Liver (tissue), 3 donors: ENCODE measurements at regions not wholly inside any gene's neighbourhood (a gene's known extent, or its start where the extent isn't known, plus 50 kb on each side); places are given as distances from the start of the nearest gene placed in this dataset.

Experiments
- EGR1 ChIP-seq, 2 donors: IDR thresholded peaks; 2 replicates each; pipeline ENCODE4 v1.6.1; 2016 to 2018; ENCODE audit warnings: antibody characterized with exemption in 2 of 2, low read depth in 2 of 2
- FOXA1 ChIP-seq: IDR thresholded peaks from 2 replicates; pipeline ENCODE4 v1.6.1; 2016; ENCODE audit warnings: antibody characterized with exemption
- GABPA ChIP-seq, 2 donors: IDR thresholded peaks in 1 of 2; conservative IDR thresholded peaks in 1 of 2; 2 replicates each; pipeline ENCODE4 v1.6.1; 2016; ENCODE audit warnings: antibody characterized with exemption in 2 of 2, mild to moderate bottlenecking in 1 of 2, moderate library complexity in 1 of 2
- HNF4A ChIP-seq, 2 donors: conservative IDR thresholded peaks; 2 replicates each; pipeline ENCODE4 v1.6.1; 2016; ENCODE audit warnings: antibody characterized with exemption in 2 of 2, mild to moderate bottlenecking in 2 of 2
- HNF4G ChIP-seq: IDR thresholded peaks from 2 replicates; pipeline ENCODE4 v1.6.1; 2016; ENCODE audit warnings: antibody characterized with exemption
- JUND ChIP-seq, 2 donors: IDR thresholded peaks; 2 replicates each; pipeline ENCODE4 v1.6.1; 2016; ENCODE audit warnings: antibody characterized with exemption in 2 of 2
- RAD21 ChIP-seq, 2 donors: IDR thresholded peaks; 2 replicates each; pipeline ENCODE4 v1.6.1; 2016; ENCODE audit warnings: antibody characterized with exemption in 2 of 2, mild to moderate bottlenecking in 2 of 2
- TAF1 ChIP-seq: conservative IDR thresholded peaks from 2 replicates; pipeline ENCODE4 v1.6.1; 2016; ENCODE audit warnings: antibody characterized with exemption, mild to moderate bottlenecking
- YY1 ChIP-seq: IDR thresholded peaks from 2 replicates; pipeline ENCODE4 v1.6.1; 2016; ENCODE audit warnings: antibody characterized with exemption, mild to moderate bottlenecking
- TF ChIP-seq, protein P1 (sequence below): IDR thresholded peaks from 2 replicates; pipeline ENCODE4 v1.6.1; 2016; ENCODE audit warnings: antibody characterized with exemption
- TF ChIP-seq, protein P2 (sequence below): fragments of 150-350 bp; IDR thresholded peaks from 2 replicates; pipeline ENCODE4 v1.5.1; 2017; ENCODE audit warnings: improper control_type of control experiment, low read depth, low read length; ENCODE audit not compliant: missing input control
- TF ChIP-seq, protein P3 (sequence below): IDR thresholded peaks from 2 replicates; pipeline ENCODE4 v1.6.1; 2016; ENCODE audit warnings: antibody characterized with exemption
- TF ChIP-seq, protein P4 (sequence below): IDR thresholded peaks from 2 replicates; pipeline ENCODE4 v1.6.1; 2016; ENCODE audit warnings: antibody characterized with exemption
- TF ChIP-seq, protein P5 (sequence below): IDR thresholded peaks from 2 replicates; pipeline ENCODE4 v1.6.1; 2016; ENCODE audit warnings: antibody characterized with exemption, mild to moderate bottlenecking
- donor health status: healthy.
- donor health status: healthy.

DNA sequence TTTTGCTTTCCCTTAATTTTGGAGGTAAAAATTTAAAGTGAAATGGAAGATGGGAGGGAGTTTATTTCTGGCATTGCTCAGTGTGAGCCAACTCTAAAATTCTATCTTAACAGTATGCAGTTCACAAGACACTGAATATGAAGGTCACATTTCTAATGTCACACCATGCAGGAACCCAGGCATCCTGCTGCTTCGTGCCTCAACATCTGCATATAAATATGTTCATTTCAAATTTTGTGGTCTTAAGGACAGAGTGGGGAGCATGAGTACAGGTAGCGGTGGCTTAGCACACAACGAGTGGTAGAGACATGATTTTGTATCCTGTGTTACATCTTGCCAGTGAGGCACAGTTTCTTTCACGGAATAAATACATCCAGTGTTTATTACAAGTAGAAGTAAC, 102.4 kb downstream of the ARL4C start:
- TF ChIP-seq, protein P1, sequence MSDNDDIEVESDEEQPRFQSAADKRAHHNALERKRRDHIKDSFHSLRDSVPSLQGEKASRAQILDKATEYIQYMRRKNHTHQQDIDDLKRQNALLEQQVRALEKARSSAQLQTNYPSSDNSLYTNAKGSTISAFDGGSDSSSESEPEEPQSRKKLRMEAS: no peak
- TF ChIP-seq, protein P2, sequence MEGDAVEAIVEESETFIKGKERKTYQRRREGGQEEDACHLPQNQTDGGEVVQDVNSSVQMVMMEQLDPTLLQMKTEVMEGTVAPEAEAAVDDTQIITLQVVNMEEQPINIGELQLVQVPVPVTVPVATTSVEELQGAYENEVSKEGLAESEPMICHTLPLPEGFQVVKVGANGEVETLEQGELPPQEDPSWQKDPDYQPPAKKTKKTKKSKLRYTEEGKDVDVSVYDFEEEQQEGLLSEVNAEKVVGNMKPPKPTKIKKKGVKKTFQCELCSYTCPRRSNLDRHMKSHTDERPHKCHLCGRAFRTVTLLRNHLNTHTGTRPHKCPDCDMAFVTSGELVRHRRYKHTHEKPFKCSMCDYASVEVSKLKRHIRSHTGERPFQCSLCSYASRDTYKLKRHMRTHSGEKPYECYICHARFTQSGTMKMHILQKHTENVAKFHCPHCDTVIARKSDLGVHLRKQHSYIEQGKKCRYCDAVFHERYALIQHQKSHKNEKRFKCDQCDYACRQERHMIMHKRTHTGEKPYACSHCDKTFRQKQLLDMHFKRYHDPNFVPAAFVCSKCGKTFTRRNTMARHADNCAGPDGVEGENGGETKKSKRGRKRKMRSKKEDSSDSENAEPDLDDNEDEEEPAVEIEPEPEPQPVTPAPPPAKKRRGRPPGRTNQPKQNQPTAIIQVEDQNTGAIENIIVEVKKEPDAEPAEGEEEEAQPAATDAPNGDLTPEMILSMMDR: no peak
- TF ChIP-seq HNF4A (conservative IDR thresholded peaks at IDR 0.05): no peak
- no peak for TF ChIP-seq FOXA1
- TF ChIP-seq TAF1: no peak
- TF ChIP-seq, protein P3, sequence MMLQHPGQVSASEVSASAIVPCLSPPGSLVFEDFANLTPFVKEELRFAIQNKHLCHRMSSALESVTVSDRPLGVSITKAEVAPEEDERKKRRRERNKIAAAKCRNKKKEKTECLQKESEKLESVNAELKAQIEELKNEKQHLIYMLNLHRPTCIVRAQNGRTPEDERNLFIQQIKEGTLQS: no peak
- TF ChIP-seq GABPA (IDR thresholded peaks at IDR 0.05 in 1 of 2, conservative IDR thresholded peaks at IDR 0.05 in 1 of 2): no peak
- no peak for TF ChIP-seq EGR1 (IDR thresholded peaks at IDR 0.05; ENCODE audit: low read depth in 2 of 2)
- TF ChIP-seq RAD21 (IDR thresholded peaks at IDR 0.05): no peak
- TF ChIP-seq, protein P4, sequence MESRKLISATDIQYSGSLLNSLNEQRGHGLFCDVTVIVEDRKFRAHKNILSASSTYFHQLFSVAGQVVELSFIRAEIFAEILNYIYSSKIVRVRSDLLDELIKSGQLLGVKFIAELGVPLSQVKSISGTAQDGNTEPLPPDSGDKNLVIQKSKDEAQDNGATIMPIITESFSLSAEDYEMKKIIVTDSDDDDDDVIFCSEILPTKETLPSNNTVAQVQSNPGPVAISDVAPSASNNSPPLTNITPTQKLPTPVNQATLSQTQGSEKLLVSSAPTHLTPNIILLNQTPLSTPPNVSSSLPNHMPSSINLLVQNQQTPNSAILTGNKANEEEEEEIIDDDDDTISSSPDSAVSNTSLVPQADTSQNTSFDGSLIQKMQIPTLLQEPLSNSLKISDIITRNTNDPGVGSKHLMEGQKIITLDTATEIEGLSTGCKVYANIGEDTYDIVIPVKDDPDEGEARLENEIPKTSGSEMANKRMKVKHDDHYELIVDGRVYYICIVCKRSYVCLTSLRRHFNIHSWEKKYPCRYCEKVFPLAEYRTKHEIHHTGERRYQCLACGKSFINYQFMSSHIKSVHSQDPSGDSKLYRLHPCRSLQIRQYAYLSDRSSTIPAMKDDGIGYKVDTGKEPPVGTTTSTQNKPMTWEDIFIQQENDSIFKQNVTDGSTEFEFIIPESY: no peak
- TF ChIP-seq, protein P5, sequence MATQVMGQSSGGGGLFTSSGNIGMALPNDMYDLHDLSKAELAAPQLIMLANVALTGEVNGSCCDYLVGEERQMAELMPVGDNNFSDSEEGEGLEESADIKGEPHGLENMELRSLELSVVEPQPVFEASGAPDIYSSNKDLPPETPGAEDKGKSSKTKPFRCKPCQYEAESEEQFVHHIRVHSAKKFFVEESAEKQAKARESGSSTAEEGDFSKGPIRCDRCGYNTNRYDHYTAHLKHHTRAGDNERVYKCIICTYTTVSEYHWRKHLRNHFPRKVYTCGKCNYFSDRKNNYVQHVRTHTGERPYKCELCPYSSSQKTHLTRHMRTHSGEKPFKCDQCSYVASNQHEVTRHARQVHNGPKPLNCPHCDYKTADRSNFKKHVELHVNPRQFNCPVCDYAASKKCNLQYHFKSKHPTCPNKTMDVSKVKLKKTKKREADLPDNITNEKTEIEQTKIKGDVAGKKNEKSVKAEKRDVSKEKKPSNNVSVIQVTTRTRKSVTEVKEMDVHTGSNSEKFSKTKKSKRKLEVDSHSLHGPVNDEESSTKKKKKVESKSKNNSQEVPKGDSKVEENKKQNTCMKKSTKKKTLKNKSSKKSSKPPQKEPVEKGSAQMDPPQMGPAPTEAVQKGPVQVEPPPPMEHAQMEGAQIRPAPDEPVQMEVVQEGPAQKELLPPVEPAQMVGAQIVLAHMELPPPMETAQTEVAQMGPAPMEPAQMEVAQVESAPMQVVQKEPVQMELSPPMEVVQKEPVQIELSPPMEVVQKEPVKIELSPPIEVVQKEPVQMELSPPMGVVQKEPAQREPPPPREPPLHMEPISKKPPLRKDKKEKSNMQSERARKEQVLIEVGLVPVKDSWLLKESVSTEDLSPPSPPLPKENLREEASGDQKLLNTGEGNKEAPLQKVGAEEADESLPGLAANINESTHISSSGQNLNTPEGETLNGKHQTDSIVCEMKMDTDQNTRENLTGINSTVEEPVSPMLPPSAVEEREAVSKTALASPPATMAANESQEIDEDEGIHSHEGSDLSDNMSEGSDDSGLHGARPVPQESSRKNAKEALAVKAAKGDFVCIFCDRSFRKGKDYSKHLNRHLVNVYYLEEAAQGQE: no peak
- TF ChIP-seq YY1: no peak
- no peak for TF ChIP-seq JUND (IDR thresholded peaks at IDR 0.05)
- no peak for TF ChIP-seq HNF4G
